Epithelial cell of proximal tubule (primary cell): ENCODE measurements at regions not wholly inside any gene's neighbourhood (a gene's known extent, or its start where the extent isn't known, plus 50 kb on each side); places are given as distances from the start of the nearest gene placed in this dataset.
A peak's percentile ranks its signal among the peaks of the same experiment; 100 is the strongest.

Experiments
- DNase-seq: peaks from one replicate; pipeline ENCODE4 v3.0.0-alpha.2; 2011; ENCODE audit warnings: low read depth
- H3K4me3 ChIP-seq: 2 replicates; pipeline ENCODE4 v1.5.1; 2011; ENCODE audit warnings: low read depth, mild to moderate bottlenecking, low read length
- CTCF ChIP-seq: conservative IDR thresholded peaks from 2 replicates; pipeline ENCODE4 v1.5.1; 2012; ENCODE audit warnings: low read depth, mild to moderate bottlenecking, low read length

GRCh38 chr5:167743695-167744464 lies 547.6 kb upstream of the WWC1 start:
- TF ChIP-seq CTCF, result no peak
- DNase-seq, result peak; percentile 52
- H3K4me3 ChIP-seq, result no peak overlapping the region

- H3K4me3 ChIP-seq, result no peak overlapping the region
- no peak for TF ChIP-seq CTCF
- DNase-seq, result no peak
These were observed 545.6 kb upstream of the WWC1 start for GRCh38 chr5:167745868-167746267.

- no peak overlapping the region for H3K4me3 ChIP-seq
- no peak for DNase-seq
- TF ChIP-seq CTCF, result no peak
These were observed 540.9 kb upstream of the WWC1 start for GRCh38 chr5:167750586-167750985.

- H3K4me3 ChIP-seq, result no peak overlapping the region
- no peak for DNase-seq
- TF ChIP-seq CTCF, result no peak
These were observed 538.5 kb upstream of the WWC1 start for GRCh38 chr5:167752936-167753335.

GRCh38 chr5:167753725-167754490 lies 537.5 kb upstream of the WWC1 start:
- H3K4me3 ChIP-seq, result no peak overlapping the region
- DNase-seq, result no peak
- TF ChIP-seq CTCF, result no peak

- TF ChIP-seq CTCF, result no peak
- no peak for DNase-seq
- H3K4me3 ChIP-seq, result no peak overlapping the region
These were observed 536.9 kb upstream of the WWC1 start for GRCh38 chr5:167754501-167755021.
